ENCODE measurements at regions not wholly inside any gene's neighbourhood (a gene's known extent, or its start where the extent isn't known, plus 50 kb on each side); places are given as distances from the start of the nearest gene placed in this dataset.

DNA sequence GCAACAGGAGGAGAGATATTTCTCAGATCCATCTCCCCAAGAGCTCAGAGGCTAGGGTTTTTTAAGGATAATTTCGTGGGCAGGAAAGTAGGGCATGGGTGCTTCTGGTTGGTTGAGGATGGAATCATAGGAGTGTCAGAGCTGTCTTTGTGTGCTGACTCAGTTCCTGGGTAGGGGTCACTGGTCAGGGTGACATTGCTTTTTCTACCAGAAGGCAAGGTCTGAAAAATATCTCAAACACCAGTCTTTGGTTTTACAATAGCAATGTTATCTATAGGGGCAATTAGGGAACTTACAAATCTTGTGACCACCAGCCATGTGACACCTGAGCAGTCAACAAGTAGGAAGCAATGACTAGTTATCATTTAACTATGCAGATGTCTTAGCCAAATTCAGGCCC is 82.9 kb upstream of the DYNLRB2 start:
- H4K20me1 ChIP-seq (ENCODE audit: control insufficient read depth, insufficient read depth, low read length, poor library complexity, severe bottlenecking), result no peaks in the 10 kb centered on the region
- H3K4me1 ChIP-seq (ENCODE audit: control insufficient read depth in 2 of 2, insufficient read depth in 2 of 2, low read length in 2 of 2), result no peaks in the 10 kb centered on the region
- H3K4me3 ChIP-seq (ENCODE audit: control extremely low read depth in 1 of 5, extremely low read depth in 1 of 5, insufficient read depth in 1 of 5, low read depth in 2 of 5, low read length in 4 of 5), result no peak overlapping the region
- WGBS (ENCODE audit: insufficient coverage), result 20% methylated on average over 1 of the region's 1 CpG
- no peak overlapping the region for H2AFZ ChIP-seq (ENCODE audit: insufficient read depth, low read depth, low read length, poor library complexity, severe bottlenecking)
- intact Hi-C loops (cut with micrococcal nuclease), result no loop called here
- Mint-ChIP-seq H3K4me1 (no peaks in the 10 kb centered on the region), H3K4me3 (no peak overlapping the region), H3K27ac (no peak overlapping the region), H3K9me3 (ENCODE audit: insufficient read depth) (no peaks in the 10 kb centered on the region), H3K27me3 (peaks cover 24% of the 10 kb centered on the region)
- no peak overlapping the region for H3K27ac ChIP-seq (ENCODE audit: low read length in 2 of 2)
- no peak overlapping the region for H3K4me2 ChIP-seq (replicated peaks; ENCODE audit: low read depth, low read length, poor library complexity, severe bottlenecking)
- H3K27me3 ChIP-seq (replicated peaks in 1 of 4; ENCODE audit: control extremely low read depth in 1 of 4, control insufficient read depth in 3 of 4, insufficient read depth in 4 of 4, low read length in 3 of 4), result peaks cover 0 to 7% (median 4%) of the 10 kb centered on the region in 4 experiments
- H3K36me3 ChIP-seq (replicated peaks in 1 of 2; ENCODE audit: control extremely low read depth in 1 of 2, control insufficient read depth in 1 of 2, extremely low read depth in 1 of 2, insufficient read depth in 2 of 2, low read length in 1 of 2), result no peaks in the 10 kb centered on the region
- H3K79me2 ChIP-seq (ENCODE audit: control insufficient read depth, insufficient read depth, low read length), result no peaks in the 10 kb centered on the region
- POLR2A ChIA-PET, result no interaction called here
- TF ChIP-seq EZH2 (IDR thresholded peaks at IDR 0.05; ENCODE audit: borderline replicate concordance, insufficient read depth, low read depth, low read length, poor library complexity, severe bottlenecking) (no peak), CTCF (IDR thresholded peaks at IDR 0.05) (no peak)
- CTCF ChIA-PET, result no interaction called here
- ATAC-seq (ENCODE audit: low read depth) (no peak), DNase-seq (no peak)
- peaks cover 0 to 4% (median 0%) of the 10 kb centered on the region in 3 donors for H3K9me3 ChIP-seq (ENCODE audit: control extremely low read depth in 1 of 3, control insufficient read depth in 2 of 3, insufficient read depth in 1 of 3, low read length in 2 of 3)
- H3K9ac ChIP-seq (ENCODE audit: low read length), result no peak overlapping the region

- H3K79me2 ChIP-seq (ENCODE audit: control insufficient read depth, insufficient read depth, low read length), result no peaks in the 10 kb centered on the region
- DNase-seq (no peak), ATAC-seq (ENCODE audit: low read depth) (no peak)
- CTCF ChIA-PET, result no interaction called here
- H3K27me3 ChIP-seq (replicated peaks in 1 of 4; ENCODE audit: control extremely low read depth in 1 of 4, control insufficient read depth in 3 of 4, insufficient read depth in 4 of 4, low read length in 3 of 4), result peaks cover 0 to 7% (median 0%) of the 10 kb centered on the region in 4 experiments
- no CpG with 5 or more reads among the region's 2 CpGs for WGBS (ENCODE audit: insufficient coverage)
- H3K4me2 ChIP-seq (replicated peaks; ENCODE audit: low read depth, low read length, poor library complexity, severe bottlenecking), result no peak overlapping the region
- no peak overlapping the region for H3K27ac ChIP-seq (ENCODE audit: low read length in 2 of 2)
- no peak for TF ChIP-seq CTCF (IDR thresholded peaks at IDR 0.05)
- no peak for TF ChIP-seq EZH2 (IDR thresholded peaks at IDR 0.05; ENCODE audit: borderline replicate concordance, insufficient read depth, low read depth, low read length, poor library complexity, severe bottlenecking)
- POLR2A ChIA-PET, result no interaction called here
- no peak overlapping the region for H3K4me3 Mint-ChIP-seq
- no peaks in the 10 kb centered on the region for H4K20me1 ChIP-seq (ENCODE audit: control insufficient read depth, insufficient read depth, low read length, poor library complexity, severe bottlenecking)
- H3K9me3 ChIP-seq (ENCODE audit: control extremely low read depth in 1 of 3, control insufficient read depth in 2 of 3, insufficient read depth in 1 of 3, low read length in 2 of 3), result peaks cover 0 to 4% (median 4%) of the 10 kb centered on the region in 3 donors
- H3K27me3 Mint-ChIP-seq, result peaks cover 21% of the 10 kb centered on the region
- H2AFZ ChIP-seq (ENCODE audit: insufficient read depth, low read depth, low read length, poor library complexity, severe bottlenecking), result no peak overlapping the region
- intact Hi-C loops (cut with micrococcal nuclease), result no loop called here
- H3K9ac ChIP-seq (ENCODE audit: low read length), result no peak overlapping the region
- H3K9me3 Mint-ChIP-seq (ENCODE audit: insufficient read depth), result no peaks in the 10 kb centered on the region
- H3K27ac Mint-ChIP-seq, result no peak overlapping the region
- H3K36me3 ChIP-seq (replicated peaks in 1 of 2; ENCODE audit: control extremely low read depth in 1 of 2, control insufficient read depth in 1 of 2, extremely low read depth in 1 of 2, insufficient read depth in 2 of 2, low read length in 1 of 2), result no peaks in the 10 kb centered on the region
- no peaks in the 10 kb centered on the region for H3K4me1 ChIP-seq (ENCODE audit: control insufficient read depth in 2 of 2, insufficient read depth in 2 of 2, low read length in 2 of 2)
- H3K4me1 Mint-ChIP-seq, result no peaks in the 10 kb centered on the region
- no peak overlapping the region for H3K4me3 ChIP-seq (ENCODE audit: control extremely low read depth in 1 of 5, extremely low read depth in 1 of 5, insufficient read depth in 1 of 5, low read depth in 2 of 5, low read length in 4 of 5)
These were observed 86.0 kb upstream of the DYNLRB2 start for GRCh38 chr16:80454802-80455201.
